Upper lobe of left lung (tissue), 4 donors: ENCODE measurements at regions not wholly inside any gene's neighbourhood (a gene's known extent, or its start where the extent isn't known, plus 50 kb on each side); places are given as distances from the start of the nearest gene placed in this dataset.

ENCODE experiments used
- EP300 ChIP-seq, 4 donors: sonication (generic); formaldehyde crosslinking; IDR thresholded peaks; one replicate each; pipeline ENCODE4 v1.5.1; 2017; ENCODE audit warnings: antibody characterized with exemption in 4 of 4, control low read depth in 2 of 4
- POLR2A ChIP-seq, 4 donors: fragments of 450-650 bp; IDR thresholded peaks; one replicate each; pipeline ENCODE4 v1.5.1; 2016 to 2017; ENCODE audit warnings: antibody characterized with exemption in 4 of 4, mild to moderate bottlenecking in 2 of 4
- TF ChIP-seq, protein P1 (sequence below), 6 experiments: fragments of 450-650 bp in 4 of 6; fragments of 200-600 bp in 2 of 6; sonication (generic) in 2 of 6; IDR thresholded peaks; one replicate each; pipeline ENCODE4 v1.5.1; 2016 to 2019; ENCODE audit warnings: antibody characterized with exemption in 6 of 6

GRCh38 chr9:117624106-117624505 lies 80.1 kb upstream of the TLR4 start:
- TF ChIP-seq, protein P1, sequence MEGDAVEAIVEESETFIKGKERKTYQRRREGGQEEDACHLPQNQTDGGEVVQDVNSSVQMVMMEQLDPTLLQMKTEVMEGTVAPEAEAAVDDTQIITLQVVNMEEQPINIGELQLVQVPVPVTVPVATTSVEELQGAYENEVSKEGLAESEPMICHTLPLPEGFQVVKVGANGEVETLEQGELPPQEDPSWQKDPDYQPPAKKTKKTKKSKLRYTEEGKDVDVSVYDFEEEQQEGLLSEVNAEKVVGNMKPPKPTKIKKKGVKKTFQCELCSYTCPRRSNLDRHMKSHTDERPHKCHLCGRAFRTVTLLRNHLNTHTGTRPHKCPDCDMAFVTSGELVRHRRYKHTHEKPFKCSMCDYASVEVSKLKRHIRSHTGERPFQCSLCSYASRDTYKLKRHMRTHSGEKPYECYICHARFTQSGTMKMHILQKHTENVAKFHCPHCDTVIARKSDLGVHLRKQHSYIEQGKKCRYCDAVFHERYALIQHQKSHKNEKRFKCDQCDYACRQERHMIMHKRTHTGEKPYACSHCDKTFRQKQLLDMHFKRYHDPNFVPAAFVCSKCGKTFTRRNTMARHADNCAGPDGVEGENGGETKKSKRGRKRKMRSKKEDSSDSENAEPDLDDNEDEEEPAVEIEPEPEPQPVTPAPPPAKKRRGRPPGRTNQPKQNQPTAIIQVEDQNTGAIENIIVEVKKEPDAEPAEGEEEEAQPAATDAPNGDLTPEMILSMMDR (IDR thresholded peaks at IDR 0.05), result no peak
- TF ChIP-seq EP300 (IDR thresholded peaks at IDR 0.05), result no peak
- no peak for TF ChIP-seq POLR2A (IDR thresholded peaks at IDR 0.05)
